H1 (cell line): ENCODE measurements at regions not wholly inside any gene's neighbourhood (a gene's known extent, or its start where the extent isn't known, plus 50 kb on each side); places are given as distances from the start of the nearest gene placed in this dataset.

ENCODE experiments used
- CTCF ChIA-PET: fragments of 300-600 bp; sonication (Branson Sonifier 250); formaldehyde crosslinking; loops from one replicate; lab custom pipeline; 2021; ENCODE audit not compliant: partially characterized antibody; lab: Charles Lee
- POLR2A ChIA-PET: fragments of 300-600 bp; sonication (Branson Sonifier 250); formaldehyde crosslinking; loops from one replicate; lab custom pipeline; 2021; ENCODE audit warnings: inconsistent platforms; ENCODE audit not compliant: partially characterized antibody; lab: Charles Lee
- DNase-seq, 2 experiments: peaks; one replicate each; pipeline versions ENCODE4 v3.0.0 to v3.0.0-alpha.2; 2010 to 2022; ENCODE audit warnings: low spot score in 2 of 2, low read depth in 1 of 2, mixed read lengths in 1 of 2
- FAIRE-seq: peaks from 2 replicates; lab custom pipeline; 2011; peaks lifted over from hg19 to GRCh38; lab: Jason Lieb, UNC
- H2AFZ ChIP-seq: 2 replicates; pipeline ENCODE4 v1.8.1; 2012; ENCODE audit warnings: low read length, inconsistent platforms
- H2AK5ac ChIP-seq: 2 replicates; pipeline ENCODE4 v1.6.1; 2013; ENCODE audit warnings: low read depth, low read length
- H2BK120ac ChIP-seq: replicated peaks from 2 replicates; pipeline ENCODE3; 2013; ENCODE audit warnings: low read depth, low read length, inconsistent platforms
- H2BK12ac ChIP-seq: 2 replicates; pipeline ENCODE4 v1.6.1; 2013; ENCODE audit warnings: low read depth, low read length
- H2BK15ac ChIP-seq: 2 replicates; pipeline ENCODE4 v1.6.1; 2013; ENCODE audit warnings: low read length
- H2BK20ac ChIP-seq: 2 replicates; pipeline ENCODE4 v1.6.1; 2013; ENCODE audit warnings: low read length
- H2BK5ac ChIP-seq: 2 replicates; pipeline ENCODE4 v1.6.1; 2013; ENCODE audit warnings: low read depth, low read length
- H3K14ac ChIP-seq: 2 replicates; pipeline ENCODE4 v1.6.1; 2013; ENCODE audit warnings: inconsistent platforms; ENCODE audit not compliant: insufficient read length
- H3K18ac ChIP-seq: 2 replicates; pipeline ENCODE4 v1.6.1; 2013; ENCODE audit warnings: low read length; ENCODE audit errors: extremely low read depth
- H3K23ac ChIP-seq: 2 replicates; pipeline ENCODE4 v1.6.1; 2013; ENCODE audit warnings: inconsistent platforms; ENCODE audit not compliant: insufficient read length
- H3K23me2 ChIP-seq: 2 replicates; pipeline ENCODE4 v1.6.1; 2013; ENCODE audit warnings: low read depth, low read length
- H3K27ac ChIP-seq: 2 replicates; pipeline ENCODE4 v1.6.1; 2011; ENCODE audit warnings: low read depth, low read length, inconsistent platforms
- H3K27me3 ChIP-seq, 4 experiments: replicated peaks in 1 of 4; 1 replicate in 1 of 4; 2 replicates in 3 of 4; pipeline versions ENCODE4 v1.6.1 to v1.8.1; 2011 to 2013; ENCODE audit warnings: low read length in 3 of 4, mild to moderate bottlenecking in 3 of 4, inconsistent platforms in 2 of 4, mixed read lengths in 2 of 4, moderate library complexity in 1 of 4; ENCODE audit not compliant: control insufficient read depth in 3 of 4, insufficient read depth in 3 of 4; ENCODE audit errors: extremely low read depth in 1 of 4
- H3K36me3 ChIP-seq, 4 experiments: 2 replicates each; pipeline versions ENCODE4 v1.6.1 to v1.8.1; 2011 to 2013; ENCODE audit warnings: mild to moderate bottlenecking in 4 of 4, low read length in 3 of 4, moderate library complexity in 2 of 4, control low read depth in 1 of 4, inconsistent platforms in 1 of 4; ENCODE audit not compliant: insufficient read depth in 4 of 4, control insufficient read depth in 2 of 4
- H3K4ac ChIP-seq: replicated peaks from 2 replicates; pipeline ENCODE3; 2013; ENCODE audit warnings: low read length, low read depth, mixed read lengths, inconsistent platforms; ENCODE audit not compliant: insufficient read length
- H3K4me1 ChIP-seq, 4 experiments: replicated peaks in 1 of 4; 1 replicate in 1 of 4; 2 replicates in 3 of 4; pipeline versions ENCODE4 v1.6.1 to v1.8.1; 2011 to 2013; ENCODE audit warnings: low read length in 3 of 4, inconsistent platforms in 2 of 4, mixed read lengths in 1 of 4; ENCODE audit not compliant: insufficient read depth in 4 of 4, control insufficient read depth in 3 of 4
- H3K4me2 ChIP-seq, 2 experiments: 2 replicates each; pipeline versions ENCODE4 v1.6.1 to v1.8.1; 2011 to 2013; ENCODE audit warnings: low read depth in 2 of 2, low read length in 2 of 2, control low read depth in 1 of 2, inconsistent platforms in 1 of 2, mild to moderate bottlenecking in 1 of 2; ENCODE audit not compliant: insufficient read depth in 1 of 2
- H3K4me3 ChIP-seq, 4 experiments: fragments of 200-600, 300-600 bp in 1 of 4; sonication (generic), shearing (Covaris generic), sonication (Bioruptor Twin) in 1 of 4; 2 replicates each; pipeline versions ENCODE4 v1.5.1 to v1.8.1; 2011 to 2016; ENCODE audit warnings: low read length in 4 of 4, low read depth in 3 of 4, control low read depth in 2 of 4, inconsistent platforms in 2 of 4, mild to moderate bottlenecking in 2 of 4, mixed read lengths in 1 of 4, moderate library complexity in 1 of 4; ENCODE audit not compliant: insufficient read depth in 2 of 4; ENCODE audit errors: extremely low read depth in 1 of 4
- H3K56ac ChIP-seq: replicated peaks from 2 replicates; pipeline ENCODE3; 2013; ENCODE audit warnings: low read depth, mild to moderate bottlenecking, mixed read lengths, low read length, inconsistent platforms; ENCODE audit not compliant: insufficient read length
- H3K79me1 ChIP-seq: 2 replicates; pipeline ENCODE4 v1.6.1; 2013; ENCODE audit warnings: low read depth, low read length, control low read depth
- H3K79me2 ChIP-seq, 2 experiments: 2 replicates each; pipeline versions ENCODE4 v1.6.1 to v1.8.1; 2012 to 2013; ENCODE audit warnings: low read length in 2 of 2, mild to moderate bottlenecking in 2 of 2, inconsistent platforms in 1 of 2; ENCODE audit not compliant: insufficient read depth in 2 of 2, control insufficient read depth in 1 of 2
- H3K9ac ChIP-seq, 4 experiments: replicated peaks in 1 of 4; 1 replicate in 1 of 4; 2 replicates in 3 of 4; pipeline versions ENCODE4 v1.6.1 to v1.8.1; 2011 to 2013; ENCODE audit warnings: low read depth in 3 of 4, low read length in 3 of 4, control low read depth in 2 of 4, mild to moderate bottlenecking in 2 of 4, moderate library complexity in 2 of 4, inconsistent platforms in 1 of 4; ENCODE audit errors: extremely low read depth in 1 of 4
- H3K9me3 ChIP-seq, 2 experiments: 2 replicates each; pipeline versions ENCODE4 v1.6.1 to v1.8.1; 2012 to 2013; ENCODE audit warnings: mild to moderate bottlenecking in 2 of 2, moderate library complexity in 2 of 2, control low read depth in 1 of 2, inconsistent platforms in 1 of 2, low read depth in 1 of 2, low read length in 1 of 2, mixed read lengths in 1 of 2; ENCODE audit not compliant: insufficient read depth in 2 of 2
- H4K20me1 ChIP-seq, 2 experiments: replicated peaks in 1 of 2; 2 replicates each; pipeline versions ENCODE3 to v1.8.1; 2011 to 2013; ENCODE audit warnings: inconsistent platforms in 2 of 2, low read length in 2 of 2, mild to moderate bottlenecking in 1 of 2; ENCODE audit not compliant: insufficient read depth in 2 of 2, control insufficient read depth in 1 of 2
- H4K5ac ChIP-seq: 2 replicates; pipeline ENCODE4 v1.6.1; 2013; ENCODE audit warnings: low read length, low read depth, mixed read lengths, inconsistent platforms; ENCODE audit not compliant: insufficient read length
- H4K8ac ChIP-seq: 2 replicates; pipeline ENCODE4 v1.8.0; 2013; ENCODE audit warnings: mild to moderate bottlenecking, moderate library complexity, low read length, inconsistent platforms; ENCODE audit not compliant: insufficient read depth; ENCODE audit errors: extremely low read depth
- H4K91ac ChIP-seq: replicated peaks from 2 replicates; pipeline ENCODE3; 2013; ENCODE audit warnings: low read length, mixed read lengths, inconsistent platforms; ENCODE audit not compliant: insufficient read length
- GTF2F1 ChIP-seq: IDR thresholded peaks from 2 replicates; pipeline ENCODE4 v1.6.1; 2012; ENCODE audit warnings: low read depth, low read length, improper control_type of control experiment, borderline replicate concordance
- HDAC6 ChIP-seq: IDR thresholded peaks from one replicate; pipeline ENCODE4 v1.7.1; 2012; ENCODE audit warnings: low read depth, mild to moderate bottlenecking, inconsistent platforms, low read length, moderate library complexity
- PHF8 ChIP-seq: fragments of 200-600 bp; sonication (generic); conservative IDR thresholded peaks from 2 replicates; pipeline ENCODE4 v1.7.1; 2012; ENCODE audit warnings: low read depth, mild to moderate bottlenecking, inconsistent platforms, low read length, moderate library complexity
- SAP30 ChIP-seq: fragments of 300-600 bp; sonication (generic); IDR thresholded peaks from 2 replicates; pipeline ENCODE4 v1.7.1; 2012; ENCODE audit warnings: low read length, moderate library complexity, mild to moderate bottlenecking, inconsistent platforms; ENCODE audit not compliant: insufficient read depth, insufficient replicate concordance
- SIN3A ChIP-seq, 2 experiments: IDR thresholded peaks in 1 of 2; conservative IDR thresholded peaks in 1 of 2; 2 replicates each; pipeline ENCODE4 v1.6.1; 2011 to 2012; ENCODE audit warnings: low read length in 2 of 2, improper control_type of control experiment in 1 of 2, low read depth in 1 of 2, mild to moderate bottlenecking in 1 of 2
- WGBS, 2 experiments: shearing (Covaris generic) in 1 of 2; methylation state at CpG; one replicate each; pipeline versions ENCODE4 v1.1.6 to v1.1.7; 2013 to 2015; ENCODE audit warnings: low lambda C conversion rate in 2 of 2, mixed read lengths in 2 of 2, inconsistent platforms in 1 of 2, low coverage in 1 of 2, missing lambda C conversion rate in 1 of 2; ENCODE audit not compliant: insufficient replicate concordance in 2 of 2, insufficient coverage in 1 of 2, insufficient read length in 1 of 2; ENCODE audit errors: extremely low coverage in 1 of 2, missing lambda C conversion rate in 1 of 2; 5-methylcytosine and 5-hydroxymethylcytosine counted together

DNA sequence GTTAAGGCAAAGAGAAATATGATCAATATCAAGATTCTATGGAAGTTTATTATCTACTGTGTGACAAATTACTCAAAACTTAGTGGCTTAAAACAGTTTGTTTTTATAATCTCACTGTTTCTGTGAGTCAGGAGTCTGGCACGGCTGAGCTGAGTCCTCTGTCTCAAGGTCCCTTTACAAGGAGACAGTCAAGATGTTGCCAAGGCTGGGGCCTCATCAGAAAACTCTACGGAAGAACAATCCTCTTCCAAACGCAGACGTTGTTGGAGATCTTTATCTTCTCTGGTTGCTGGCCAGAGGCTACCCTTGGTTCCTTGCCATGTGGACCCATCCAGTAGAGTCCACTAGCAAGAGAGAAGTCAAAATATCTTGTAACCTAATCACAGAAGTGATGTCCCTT, 100.6 kb upstream of the CCND2 start:
- H3K79me2 ChIP-seq, result no peaks in the 10 kb centered on the region
- H3K36me3 ChIP-seq, result no peaks in the 10 kb centered on the region
- no peak overlapping the region for H4K8ac ChIP-seq
- H3K23me2 ChIP-seq, result no peaks in the 10 kb centered on the region
- H3K56ac ChIP-seq, result no peak overlapping the region
- H3K27ac ChIP-seq, result no peak overlapping the region
- ChIA-PET POLR2A (interaction anchor here (1.0 to 1.4 kb wide), 2 partner anchors 8 to 20 kb away, joined by 3 to 8 read pairs; no protein-coding TSS in a partner anchor), CTCF (interaction anchor here (1.0 kb wide), 1 partner anchor 38 kb away, joined by 3 read pairs; no protein-coding TSS in a partner anchor)
- FAIRE-seq (no peak), DNase-seq (peak in 1 of 2 experiments; percentile 33)
- no peaks in the 10 kb centered on the region for H4K20me1 ChIP-seq
- no peak overlapping the region for H2AK5ac ChIP-seq
- no peak overlapping the region for H2AFZ ChIP-seq
- no peak overlapping the region for H3K4me3 ChIP-seq
- H2BK15ac ChIP-seq, result no peak overlapping the region
- H3K23ac ChIP-seq, result no peak overlapping the region
- no peak overlapping the region for H2BK120ac ChIP-seq
- no peak overlapping the region for H3K18ac ChIP-seq
- H3K4me2 ChIP-seq, result no peak overlapping the region
- 92% methylated on average over 4 of the region's 4 CpGs; no CpG with 5 or more reads in 1 of the 2 experiments for WGBS, 2 experiments
- no peaks in the 10 kb centered on the region for H3K79me1 ChIP-seq
- H3K4me1 ChIP-seq, result peaks cover 0 to 4% (median under 1%) of the 10 kb centered on the region in 4 experiments; a peak in 2 of 7 replicates
- H2BK12ac ChIP-seq, result no peak overlapping the region
- no peak overlapping the region for H3K9ac ChIP-seq
- no peaks in the 10 kb centered on the region; a peak in 2 of 7 replicates for H3K27me3 ChIP-seq
- no peak overlapping the region for H2BK5ac ChIP-seq
- no peak overlapping the region for H4K5ac ChIP-seq
- no peak overlapping the region for H3K4ac ChIP-seq
- no peak overlapping the region for H2BK20ac ChIP-seq
- no peak overlapping the region for H4K91ac ChIP-seq
- no peaks in the 10 kb centered on the region for H3K9me3 ChIP-seq
- H3K14ac ChIP-seq, result no peak overlapping the region
- no peak for TF ChIP-seq PHF8
- TF ChIP-seq HDAC6, result no peak
- no peak for TF ChIP-seq SAP30
- no peak for TF ChIP-seq GTF2F1
- TF ChIP-seq SIN3A (conservative IDR thresholded peaks at IDR 0.05 in 1 of 2, IDR thresholded peaks at IDR 0.05 in 1 of 2; ENCODE audit: low read depth in 1 of 2, low read length in 2 of 2), result no peak
